Colonic mucosa (tissue), 4 donors: ENCODE measurements at regions not wholly inside any gene's neighbourhood (a gene's known extent, or its start where the extent isn't known, plus 50 kb on each side); places are given as distances from the start of the nearest gene placed in this dataset.

Source experiments
- DNase-seq: peaks from one replicate; pipeline ENCODE4 v3.0.0-alpha.2; 2020
- H3K27ac ChIP-seq: fragments of 200-600 bp; one replicate; pipeline ENCODE4 v1.8.0; 2021
- H3K27me3 ChIP-seq: fragments of 200-600 bp; one replicate; pipeline ENCODE4 v1.8.0; 2021
- H3K36me3 ChIP-seq: fragments of 200-600 bp; one replicate; pipeline ENCODE4 v1.8.0; 2021
- H3K4me1 ChIP-seq: fragments of 200-600 bp; one replicate; pipeline ENCODE4 v1.8.0; 2021; ENCODE audit warnings: mild to moderate bottlenecking
- H3K4me3 ChIP-seq: fragments of 200-600 bp; one replicate; pipeline ENCODE4 v1.8.0; 2021
- H3K9ac ChIP-seq, 2 donors: one replicate each; pipeline ENCODE4 v1.7.0; 2013; ENCODE audit warnings: control low read depth in 2 of 2, low read depth in 2 of 2, low read length in 2 of 2
- H3K9me3 ChIP-seq: fragments of 200-600 bp; one replicate; pipeline ENCODE4 v1.8.0; 2021
- CTCF ChIP-seq: fragments of 200-600 bp; IDR thresholded peaks from one replicate; pipeline ENCODE4 v1.8.0; 2022; ENCODE audit warnings: antibody characterized with exemption, mild to moderate bottlenecking
- intact Hi-C: fragments of 100-400 bp; cut with DNase I; formaldehyde crosslinking; loops from one replicate; pipeline ENCODE4 v1.14.1; 2022
- donor health status: healthy.
- donor health status: DM: no; HTN: no; CAD: no.
- donor health status: DM: no; HTN: no; CAD: no.

GRCh38 chr1:115543247-115543646, 98.5 kb upstream of the VANGL1 start:
- no peaks in the 10 kb centered on the region for H3K9me3 ChIP-seq
- intact Hi-C loops = no loop called here
- no peak overlapping the region for H3K27ac ChIP-seq
- DNase-seq = no peak
- H3K4me1 ChIP-seq = no peaks in the 10 kb centered on the region
- H3K36me3 ChIP-seq = no peaks in the 10 kb centered on the region
- TF ChIP-seq CTCF = no peak
- no peak overlapping the region for H3K9ac ChIP-seq
- H3K27me3 ChIP-seq = no peaks in the 10 kb centered on the region
- no peak overlapping the region for H3K4me3 ChIP-seq

- H3K27ac ChIP-seq = no peak overlapping the region
- TF ChIP-seq CTCF = no peak
- intact Hi-C loops = no loop called here
- no peaks in the 10 kb centered on the region for H3K27me3 ChIP-seq
- no peaks in the 10 kb centered on the region for H3K36me3 ChIP-seq
- H3K9ac ChIP-seq = no peak overlapping the region
- no peak for DNase-seq
- H3K9me3 ChIP-seq = no peaks in the 10 kb centered on the region
- no peaks in the 10 kb centered on the region for H3K4me1 ChIP-seq
- H3K4me3 ChIP-seq = no peak overlapping the region
Observed at GRCh38 chr1:115539736-115540135, 102.0 kb upstream of the VANGL1 start.

- DNase-seq = no peak
- Histone ChIP-seq H3K9me3 (no peaks in the 10 kb centered on the region), H3K36me3 (no peaks in the 10 kb centered on the region), H3K9ac (no peak overlapping the region), H3K4me1 (no peaks in the 10 kb centered on the region), H3K4me3 (no peak overlapping the region), H3K27me3 (no peaks in the 10 kb centered on the region), H3K27ac (no peak overlapping the region)
- intact Hi-C loops = no loop called here
- TF ChIP-seq CTCF = no peak
Observed at GRCh38 chr1:115539061-115539460, 102.7 kb upstream of the VANGL1 start.

- no peaks in the 10 kb centered on the region for H3K9me3 ChIP-seq
- H3K36me3 ChIP-seq = no peaks in the 10 kb centered on the region
- no peak overlapping the region for H3K9ac ChIP-seq
- H3K27me3 ChIP-seq = no peaks in the 10 kb centered on the region
- DNase-seq = no peak
- H3K4me3 ChIP-seq = no peak overlapping the region
- TF ChIP-seq CTCF = no peak
- intact Hi-C loops = no loop called here
- H3K4me1 ChIP-seq = no peaks in the 10 kb centered on the region
- no peak overlapping the region for H3K27ac ChIP-seq
Observed at GRCh38 chr1:115538579-115538978, 103.2 kb upstream of the VANGL1 start.

- intact Hi-C loops = no loop called here
- no peak for TF ChIP-seq CTCF
Observed at GRCh38 chr1:115537415-115537814, 104.4 kb upstream of the VANGL1 start.

More at GRCh38 chr1:115537415-115537814, 104.4 kb upstream of the VANGL1 start:
- Histone ChIP-seq H3K4me3 (no peak overlapping the region), H3K9ac (no peak overlapping the region), H3K27me3 (no peaks in the 10 kb centered on the region), H3K36me3 (no peaks in the 10 kb centered on the region), H3K27ac (no peak overlapping the region), H3K4me1 (no peaks in the 10 kb centered on the region), H3K9me3 (no peaks in the 10 kb centered on the region)
- no peak for DNase-seq
